ENCODE measurements at regions not wholly inside any gene's neighbourhood (a gene's known extent, or its start where the extent isn't known, plus 50 kb on each side); places are given as distances from the start of the nearest gene placed in this dataset.

- WGBS, result 82% methylated on average over 3 of the region's 3 CpGs
- TF ChIP-seq EP300 (IDR thresholded peaks at IDR 0.05), result no peak
- no peak for TF ChIP-seq POLR2A (IDR thresholded peaks at IDR 0.05)
- TF ChIP-seq POLR2AphosphoS5 (IDR thresholded peaks at IDR 0.05), result no peak
- no peak for TF ChIP-seq CTCF (IDR thresholded peaks at IDR 0.05)
- H3K4me1 ChIP-seq, result no peaks in the 10 kb centered on the region
- no peak overlapping the region for H3K27ac ChIP-seq
- no peak overlapping the region for H3K4me3 ChIP-seq
- H3K36me3 ChIP-seq, result no peaks in the 10 kb centered on the region
- no peaks in the 10 kb centered on the region for H3K27me3 ChIP-seq
- no peaks in the 10 kb centered on the region for H3K9me3 ChIP-seq
- no peak for DNase-seq (ENCODE audit: low spot score in 2 of 2)
Measured at GRCh38 chr7:118621810-118622360, 397.4 kb downstream of the ANKRD7 start.

DNA sequence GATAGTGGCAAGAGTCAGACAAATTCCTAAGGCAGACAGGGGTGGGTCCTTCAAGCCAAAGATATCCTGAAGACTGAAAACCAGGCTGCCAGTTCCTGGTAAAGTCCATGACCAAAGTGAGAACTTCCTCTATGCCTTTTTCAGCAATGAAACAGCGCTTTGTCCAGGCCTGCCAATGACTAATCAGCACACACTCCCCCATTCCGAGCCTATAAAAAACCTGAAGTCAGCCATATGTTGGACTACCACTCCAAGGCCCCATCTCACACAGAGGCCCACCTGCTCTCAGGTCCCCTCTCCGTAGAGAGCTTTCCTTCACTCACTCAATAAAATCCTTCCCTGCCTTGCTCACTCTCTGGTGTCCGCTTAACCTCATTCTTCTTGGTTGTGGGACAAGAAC is 402.2 kb downstream of the ANKRD7 start:
- H3K27ac ChIP-seq, result no peak overlapping the region
- H3K4me3 ChIP-seq, result no peak overlapping the region
- H3K36me3 ChIP-seq, result no peaks in the 10 kb centered on the region
- no peaks in the 10 kb centered on the region for H3K9me3 ChIP-seq
- WGBS, result 80% methylated on average over 4 of the region's 4 CpGs
- TF ChIP-seq POLR2A (IDR thresholded peaks at IDR 0.05) (no peak), POLR2AphosphoS5 (IDR thresholded peaks at IDR 0.05) (no peak), CTCF (IDR thresholded peaks at IDR 0.05) (no peak), EP300 (IDR thresholded peaks at IDR 0.05) (no peak)
- no peak for DNase-seq (ENCODE audit: low spot score in 2 of 2)
- no peaks in the 10 kb centered on the region for H3K4me1 ChIP-seq
- H3K27me3 ChIP-seq, result no peaks in the 10 kb centered on the region

DNA sequence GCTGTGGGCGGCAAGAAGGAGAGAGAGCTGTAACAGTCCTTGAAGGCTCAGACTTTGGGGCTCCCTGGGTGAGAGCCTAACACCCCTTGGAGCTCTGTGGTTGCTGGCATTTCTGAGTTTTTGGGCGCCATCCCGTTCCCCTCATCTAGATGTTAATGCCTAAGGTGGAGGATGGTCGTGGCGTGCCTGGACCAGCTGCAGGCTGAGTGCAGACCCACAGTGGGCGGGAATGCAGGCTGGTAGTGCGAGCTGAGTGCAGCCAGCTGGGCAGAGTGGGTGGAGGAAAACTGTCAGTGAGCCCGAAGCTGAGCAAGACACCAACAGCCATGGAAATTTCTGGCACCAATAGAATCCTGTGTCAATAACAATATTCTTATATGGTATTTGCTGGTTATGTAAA is 403.0 kb downstream of the ANKRD7 start:
- Histone ChIP-seq H3K9me3 (no peaks in the 10 kb centered on the region), H3K4me3 (no peak overlapping the region), H3K4me1 (no peaks in the 10 kb centered on the region), H3K27ac (no peak overlapping the region), H3K27me3 (no peaks in the 10 kb centered on the region), H3K36me3 (no peaks in the 10 kb centered on the region)
- WGBS, result 67% methylated on average over 8 of the region's 8 CpGs
- TF ChIP-seq POLR2AphosphoS5 (IDR thresholded peaks at IDR 0.05), result no peak
- TF ChIP-seq POLR2A (IDR thresholded peaks at IDR 0.05), result no peak
- no peak for TF ChIP-seq CTCF (IDR thresholded peaks at IDR 0.05)
- TF ChIP-seq EP300 (IDR thresholded peaks at IDR 0.05), result no peak
- DNase-seq (ENCODE audit: low spot score in 2 of 2), result no peak

- no peaks in the 10 kb centered on the region for H3K27me3 ChIP-seq
- WGBS, result 48% methylated on average over 2 of the region's 2 CpGs
- H3K4me1 ChIP-seq, result no peaks in the 10 kb centered on the region
- TF ChIP-seq POLR2A (IDR thresholded peaks at IDR 0.05) (no peak), CTCF (IDR thresholded peaks at IDR 0.05) (no peak), POLR2AphosphoS5 (IDR thresholded peaks at IDR 0.05) (no peak), EP300 (IDR thresholded peaks at IDR 0.05) (no peak)
- no peak overlapping the region for H3K27ac ChIP-seq
- H3K4me3 ChIP-seq, result no peak overlapping the region
- H3K9me3 ChIP-seq, result no peaks in the 10 kb centered on the region
- DNase-seq (ENCODE audit: low spot score in 2 of 2), result no peak
- no peaks in the 10 kb centered on the region for H3K36me3 ChIP-seq
Measured at GRCh38 chr7:118629898-118630438, 405.5 kb downstream of the ANKRD7 start.

DNA sequence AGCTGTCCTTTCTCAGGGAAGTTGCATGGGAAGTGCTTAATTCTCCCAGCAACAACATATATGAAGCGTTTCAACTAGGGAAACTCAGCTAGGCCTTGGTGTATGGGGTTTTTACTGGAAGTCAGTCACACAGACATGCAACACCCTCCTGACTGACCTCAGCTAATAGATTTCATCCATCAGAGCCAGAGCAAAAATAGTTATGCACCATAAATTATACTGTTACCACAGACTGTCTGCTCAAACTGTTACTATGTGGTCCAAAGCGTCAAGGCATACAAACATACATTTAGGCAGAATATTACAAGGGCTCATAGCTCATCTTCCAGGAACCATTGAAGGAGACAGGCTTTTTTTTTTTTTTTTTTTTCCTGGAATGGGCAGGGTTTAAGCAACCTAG is 417.9 kb downstream of the ANKRD7 start:
- H3K27ac ChIP-seq, result no peak overlapping the region
- no peak for TF ChIP-seq POLR2AphosphoS5 (IDR thresholded peaks at IDR 0.05)
- no peak for DNase-seq (ENCODE audit: low spot score in 2 of 2)
- no peaks in the 10 kb centered on the region for H3K36me3 ChIP-seq
- no peaks in the 10 kb centered on the region for H3K4me1 ChIP-seq
- H3K27me3 ChIP-seq, result no peaks in the 10 kb centered on the region
- WGBS, result 90% methylated on average over 2 of the region's 2 CpGs
- H3K4me3 ChIP-seq, result no peak overlapping the region
- no peaks in the 10 kb centered on the region for H3K9me3 ChIP-seq

DNA sequence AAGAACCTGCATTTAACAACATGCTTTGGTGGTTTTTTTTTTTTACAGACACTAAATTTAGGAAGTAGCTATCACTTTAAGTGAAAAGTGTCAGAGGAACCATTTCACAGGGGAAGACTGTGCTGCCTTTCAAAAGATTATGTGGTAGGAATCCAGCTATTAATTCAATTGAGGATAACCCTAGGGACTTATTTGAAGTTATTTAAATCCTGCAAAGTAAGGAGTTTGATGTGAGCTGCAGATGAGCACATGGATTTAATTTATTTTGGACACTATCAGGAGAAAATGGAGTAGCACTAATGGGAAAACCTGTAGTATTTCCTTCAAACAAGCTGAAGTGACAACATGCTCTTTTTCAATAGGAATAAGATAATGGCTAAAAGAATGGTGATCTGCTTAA is 419.8 kb downstream of the ANKRD7 start:
- Histone ChIP-seq H3K27me3 (no peaks in the 10 kb centered on the region), H3K4me1 (no peaks in the 10 kb centered on the region), H3K4me3 (no peak overlapping the region), H3K9me3 (no peaks in the 10 kb centered on the region), H3K27ac (no peak overlapping the region), H3K36me3 (no peaks in the 10 kb centered on the region)
- TF ChIP-seq CTCF (IDR thresholded peaks at IDR 0.05) (no peak), POLR2AphosphoS5 (IDR thresholded peaks at IDR 0.05) (no peak), POLR2A (IDR thresholded peaks at IDR 0.05) (no peak), EP300 (IDR thresholded peaks at IDR 0.05) (no peak)
- DNase-seq (ENCODE audit: low spot score in 2 of 2), result no peak
